GM12875 (cell line): ENCODE measurements at regions not wholly inside any gene's neighbourhood (a gene's known extent, or its start where the extent isn't known, plus 50 kb on each side); places are given as distances from the start of the nearest gene placed in this dataset.

Source experiments
- H3K4me3 ChIP-seq: one replicate; pipeline ENCODE4 v1.5.1; 2011; ENCODE audit warnings: low read depth, low read length, control low read depth
- CTCF ChIP-seq: IDR thresholded peaks from 2 replicates; pipeline ENCODE4 v1.5.1; 2011; ENCODE audit warnings: low read depth, mild to moderate bottlenecking, control low read depth, inconsistent platforms, low read length, moderate library complexity, borderline replicate concordance; ENCODE audit not compliant: insufficient read depth

- TF ChIP-seq CTCF = no peak
- no peak overlapping the region for H3K4me3 ChIP-seq
Measured at GRCh38 chr4:155599596-155599995, 67.1 kb upstream of the GUCY1A1 start.

GRCh38 chr4:155599085-155599484 lies 67.6 kb upstream of the GUCY1A1 start:
- H3K4me3 ChIP-seq = no peak overlapping the region
- TF ChIP-seq CTCF = no peak

DNA sequence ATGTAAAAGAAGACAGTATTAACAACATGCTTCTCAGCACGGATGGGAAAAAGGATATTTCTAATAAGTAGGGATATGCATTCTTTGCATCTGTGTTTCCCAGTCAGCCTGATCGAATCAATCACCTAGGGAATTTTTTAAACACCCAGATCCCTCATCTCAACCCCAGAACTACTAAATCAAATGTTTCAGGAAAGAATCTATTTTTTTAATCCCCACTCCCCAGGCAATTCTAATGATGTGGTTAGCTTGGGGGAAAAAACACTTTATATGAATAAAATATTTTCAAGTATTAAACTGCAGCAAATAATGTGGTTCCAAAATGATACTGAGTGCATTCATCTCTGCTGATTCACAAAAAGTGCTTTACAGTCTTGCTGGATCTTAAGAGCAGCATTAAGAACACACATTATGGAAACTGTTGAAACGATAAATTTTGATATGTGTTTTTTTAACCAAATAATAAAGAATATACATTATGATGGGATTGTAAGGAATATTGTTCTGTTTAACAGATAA lies 68.7 kb upstream of the GUCY1A1 start:
- TF ChIP-seq CTCF = no peak
- no peak overlapping the region for H3K4me3 ChIP-seq

DNA sequence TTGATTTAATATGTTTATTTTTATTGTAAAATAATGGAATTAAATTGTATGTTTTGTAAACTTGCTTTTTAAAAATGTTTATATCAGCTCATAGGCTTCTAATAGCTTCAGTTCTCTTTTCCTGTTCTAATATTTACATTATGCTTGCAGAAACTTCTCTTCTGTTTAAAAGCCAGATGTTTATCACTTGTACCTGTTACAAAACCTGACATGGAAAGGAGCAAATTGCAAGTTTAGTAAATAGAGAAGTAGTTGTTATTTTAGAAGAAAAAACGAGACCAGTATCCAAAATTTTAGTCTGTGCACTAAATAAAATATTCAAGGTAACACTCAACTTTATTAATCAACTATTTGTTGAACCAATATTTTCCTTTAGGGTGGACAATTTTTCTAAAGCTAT lies 69.4 kb upstream of the GUCY1A1 start:
- no peak for TF ChIP-seq CTCF

DNA sequence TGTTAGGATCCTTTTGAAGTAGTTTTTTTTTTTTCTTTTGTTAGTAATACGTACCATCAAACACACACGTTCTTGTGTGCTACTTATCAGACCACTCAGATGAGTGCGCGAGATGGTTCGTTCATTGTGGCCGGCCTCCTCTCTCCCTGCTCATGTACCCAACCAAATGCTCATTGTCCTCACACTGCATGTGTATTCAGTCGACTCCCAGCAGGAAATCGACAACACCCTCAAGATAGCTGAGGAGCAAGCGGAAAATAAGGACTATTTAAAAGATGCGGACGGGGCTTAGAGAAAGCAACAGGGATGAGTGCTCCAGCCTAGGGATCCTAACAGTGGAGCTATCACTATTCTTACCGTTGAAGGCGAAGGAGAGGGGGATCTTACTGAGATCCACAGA lies 72.9 kb upstream of the GUCY1A1 start:
- no peak for TF ChIP-seq CTCF
- H3K4me3 ChIP-seq = no peak overlapping the region

More for the DNA sequence above, 69.4 kb upstream of the GUCY1A1 start:
- H3K4me3 ChIP-seq = no peak overlapping the region

DNA sequence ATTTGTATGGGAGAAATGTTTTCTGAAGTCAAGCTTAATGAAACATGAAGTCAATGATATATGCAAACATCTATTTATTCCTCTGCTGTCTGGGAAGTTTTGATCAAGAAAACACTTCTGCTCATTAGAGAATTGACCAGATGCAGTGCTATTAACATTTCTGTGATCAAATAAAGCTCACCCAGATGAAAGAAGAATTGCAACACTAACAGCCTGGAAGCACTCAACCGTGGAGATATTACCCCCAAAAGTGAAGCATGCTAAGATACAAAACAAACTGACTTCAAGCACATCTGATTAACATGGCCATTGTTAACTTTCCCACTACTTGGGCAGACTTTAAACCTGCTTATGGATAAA lies 73.7 kb upstream of the GUCY1A1 start:
- H3K4me3 ChIP-seq = no peak overlapping the region
- no peak for TF ChIP-seq CTCF

GRCh38 chr4:155592179-155592937 lies 74.3 kb upstream of the GUCY1A1 start:
- H3K4me3 ChIP-seq = no peak overlapping the region
- TF ChIP-seq CTCF = no peak
